GM21723 (cell line): ENCODE measurements at regions not wholly inside any gene's neighbourhood (a gene's known extent, or its start where the extent isn't known, plus 50 kb on each side); places are given as distances from the start of the nearest gene placed in this dataset.
"Not testable (repeated sequence)": the region's sequence is repeated elsewhere in the genome, so short reads cannot be mapped to it uniquely, and the experiment has no call there.

Experiments used
- ATAC-seq: cut with Tn5 transposase; IDR thresholded peaks from one replicate; pipeline ENCODE4 v1.9.1; 2021; ENCODE audit warnings: mild to moderate bottlenecking, moderate library complexity; ENCODE audit not compliant: unreplicated experiment

- ATAC-seq = no peak
Measured at GRCh38 chr5:14953075-14953607, 81.6 kb upstream of the ANKH start.

- ATAC-seq = no peak
Measured at GRCh38 chr5:14948383-14948782, 76.8 kb upstream of the ANKH start.

GRCh38 chr5:14946815-14947620 is 75.4 kb upstream of the ANKH start:
- peak; percentile 84 for ATAC-seq

GRCh38 chr5:14945450-14945849 is 73.9 kb upstream of the ANKH start:
- ATAC-seq = no peak

GRCh38 chr5:14944996-14945395 is 73.4 kb upstream of the ANKH start:
- no peak for ATAC-seq

GRCh38 chr5:14944350-14944739 is 72.8 kb upstream of the ANKH start:
- ATAC-seq = no peak

GRCh38 chr5:14942212-14942611 is 70.6 kb upstream of the ANKH start:
- no peak for ATAC-seq

- ATAC-seq = no peak
Measured at GRCh38 chr5:14937254-14937653, 65.7 kb upstream of the ANKH start.

GRCh38 chr5:14936588-14936987 is 65.0 kb upstream of the ANKH start:
- no peak for ATAC-seq

GRCh38 chr5:14935341-14935740 is 63.8 kb upstream of the ANKH start:
- ATAC-seq = no peak

- ATAC-seq = no peak
Measured at GRCh38 chr5:14932902-14933469, 61.4 kb upstream of the ANKH start.

GRCh38 chr5:14930486-14930885 is 58.9 kb upstream of the ANKH start:
- ATAC-seq = no peak

- ATAC-seq = no peak
Measured at GRCh38 chr5:14929293-14930065, 57.9 kb upstream of the ANKH start.

GRCh38 chr5:14928661-14929060 is 57.1 kb upstream of the ANKH start:
- no peak for ATAC-seq

GRCh38 chr5:14925326-14925725 is 53.7 kb upstream of the ANKH start:
- no peak for ATAC-seq

- not testable (repeated sequence) for ATAC-seq
Measured at GRCh38 chr5:14922952-14923351, 51.4 kb upstream of the ANKH start.

- no peak for ATAC-seq
Measured at GRCh38 chr5:14922456-14922855, 50.9 kb upstream of the ANKH start.
